ENCODE measurements at regions not wholly inside any gene's neighbourhood (a gene's known extent, or its start where the extent isn't known, plus 50 kb on each side); places are given as distances from the start of the nearest gene placed in this dataset.

- TF ChIP-seq POLR2A (IDR thresholded peaks at IDR 0.05): no peak
- TF ChIP-seq, protein P1, sequence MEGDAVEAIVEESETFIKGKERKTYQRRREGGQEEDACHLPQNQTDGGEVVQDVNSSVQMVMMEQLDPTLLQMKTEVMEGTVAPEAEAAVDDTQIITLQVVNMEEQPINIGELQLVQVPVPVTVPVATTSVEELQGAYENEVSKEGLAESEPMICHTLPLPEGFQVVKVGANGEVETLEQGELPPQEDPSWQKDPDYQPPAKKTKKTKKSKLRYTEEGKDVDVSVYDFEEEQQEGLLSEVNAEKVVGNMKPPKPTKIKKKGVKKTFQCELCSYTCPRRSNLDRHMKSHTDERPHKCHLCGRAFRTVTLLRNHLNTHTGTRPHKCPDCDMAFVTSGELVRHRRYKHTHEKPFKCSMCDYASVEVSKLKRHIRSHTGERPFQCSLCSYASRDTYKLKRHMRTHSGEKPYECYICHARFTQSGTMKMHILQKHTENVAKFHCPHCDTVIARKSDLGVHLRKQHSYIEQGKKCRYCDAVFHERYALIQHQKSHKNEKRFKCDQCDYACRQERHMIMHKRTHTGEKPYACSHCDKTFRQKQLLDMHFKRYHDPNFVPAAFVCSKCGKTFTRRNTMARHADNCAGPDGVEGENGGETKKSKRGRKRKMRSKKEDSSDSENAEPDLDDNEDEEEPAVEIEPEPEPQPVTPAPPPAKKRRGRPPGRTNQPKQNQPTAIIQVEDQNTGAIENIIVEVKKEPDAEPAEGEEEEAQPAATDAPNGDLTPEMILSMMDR (IDR thresholded peaks at IDR 0.05): no peak
Observed at GRCh38 chr13:64293923-64294322, 2878.3 kb upstream of the PCDH20 start.
